Lower leg skin (tissue), 3 donors: ENCODE measurements at regions not wholly inside any gene's neighbourhood (a gene's known extent, or its start where the extent isn't known, plus 50 kb on each side); places are given as distances from the start of the nearest gene placed in this dataset.

Experiments used
- CTCF ChIP-seq, 3 donors: fragments of 450-650 bp; IDR thresholded peaks; one replicate each; pipeline ENCODE4 v1.5.1; 2016; ENCODE audit warnings: antibody characterized with exemption in 3 of 3, mild to moderate bottlenecking in 3 of 3, moderate library complexity in 2 of 3
- POLR2A ChIP-seq, 2 donors: fragments of 450-650 bp; IDR thresholded peaks; one replicate each; pipeline ENCODE4 v1.6.1; 2016 to 2017; ENCODE audit warnings: antibody characterized with exemption in 2 of 2, mild to moderate bottlenecking in 1 of 2, moderate library complexity in 1 of 2

GRCh38 chr15:98195796-98196195 lies 235.3 kb downstream of the ARRDC4 start:
- no peak for TF ChIP-seq POLR2A (IDR thresholded peaks at IDR 0.05)
- TF ChIP-seq CTCF (IDR thresholded peaks at IDR 0.05): no peak
